ENCODE measurements at regions not wholly inside any gene's neighbourhood (a gene's known extent, or its start where the extent isn't known, plus 50 kb on each side); places are given as distances from the start of the nearest gene placed in this dataset.

GRCh38 chr18:38646296-38646695 lies 1080.7 kb upstream of the CELF4 start:
- no peak for TF ChIP-seq CTCF (IDR thresholded peaks at IDR 0.05; ENCODE audit: insufficient read depth, low read length, poor library complexity, severe bottlenecking)
- no peak for TF ChIP-seq EZH2phosphoT487 (conservative IDR thresholded peaks at IDR 0.05; ENCODE audit: low read length)

Measured in SU-DHL-6 (cell line).